Left ventricle myocardium superior (tissue), 1 donor: ENCODE measurements at regions not wholly inside any gene's neighbourhood (a gene's known extent, or its start where the extent isn't known, plus 50 kb on each side); places are given as distances from the start of the nearest gene placed in this dataset.

Experiments
- ATAC-seq: fragments of 200-7000 bp; cut with Tn5 transposase; one replicate; pipeline ENCODE4 v1.9.1; 2020; ENCODE audit warnings: mild to moderate bottlenecking, moderate library complexity
- DNase-seq: peaks from one replicate; pipeline ENCODE4 v3.0.0-alpha.2; 2020
- intact Hi-C: fragments of 100-400 bp; cut with micrococcal nuclease; formaldehyde crosslinking; loops from one replicate; pipeline ENCODE4 v1.11.0; 2022
- donor health status: DM: no; HTN: yes; CAD: no; lungs with severe emphysema.

- DNase-seq: no peak
- intact Hi-C loops: no loop called here
- no peak for ATAC-seq
These were observed 63.3 kb upstream of the THSD7A start for GRCh38 chr7:11895337-11895736.

GRCh38 chr7:11896663-11897062, 64.7 kb upstream of the THSD7A start:
- intact Hi-C loops: no loop called here
- no peak for DNase-seq

GRCh38 chr7:11899247-11899646, 67.2 kb upstream of the THSD7A start:
- no peak for DNase-seq
- ATAC-seq: no peak
- intact Hi-C loops: no loop called here

More at GRCh38 chr7:11896663-11897062, 64.7 kb upstream of the THSD7A start:
- no peak for ATAC-seq

- intact Hi-C loops: no loop called here
- no peak for DNase-seq
- no peak for ATAC-seq
These were observed 78.3 kb upstream of the THSD7A start for GRCh38 chr7:11910253-11910652.

- no peak for ATAC-seq
- DNase-seq: no peak
These were observed 79.9 kb upstream of the THSD7A start for GRCh38 chr7:11911900-11912299.

GRCh38 chr7:11914645-11915044, 82.6 kb upstream of the THSD7A start:
- intact Hi-C loops: no loop called here
- ATAC-seq (no peak), DNase-seq (no peak)

More at GRCh38 chr7:11911900-11912299, 79.9 kb upstream of the THSD7A start:
- intact Hi-C loops: no loop called here

GRCh38 chr7:11923376-11923930, 91.5 kb upstream of the THSD7A start:
- DNase-seq: no peak
- ATAC-seq: no peak
- intact Hi-C loops: no loop called here

GRCh38 chr7:11931307-11931706, 99.3 kb upstream of the THSD7A start:
- ATAC-seq (no peak), DNase-seq (no peak)
- intact Hi-C loops: no loop called here

- intact Hi-C loops: no loop called here
- DNase-seq: no peak
- no peak for ATAC-seq
These were observed 102.8 kb upstream of the THSD7A start for GRCh38 chr7:11934796-11935195.

GRCh38 chr7:11935905-11936304, 103.9 kb upstream of the THSD7A start:
- ATAC-seq: no peak
- intact Hi-C loops: no loop called here

GRCh38 chr7:11946794-11947193, 114.8 kb upstream of the THSD7A start:
- intact Hi-C loops: no loop called here
- ATAC-seq: no peak
- no peak for DNase-seq

More at GRCh38 chr7:11935905-11936304, 103.9 kb upstream of the THSD7A start:
- no peak for DNase-seq

GRCh38 chr7:11950281-11950680, 118.3 kb upstream of the THSD7A start:
- intact Hi-C loops: no loop called here
- no peak for DNase-seq
- ATAC-seq: no peak

GRCh38 chr7:11950942-11951341, 118.9 kb upstream of the THSD7A start:
- no peak for ATAC-seq
- DNase-seq: no peak
- intact Hi-C loops: no loop called here

- intact Hi-C loops: no loop called here
- ATAC-seq (no peak), DNase-seq (no peak)
These were observed 119.9 kb upstream of the THSD7A start for GRCh38 chr7:11951909-11952308.

- ATAC-seq (no peak), DNase-seq (no peak)
- intact Hi-C loops: no loop called here
These were observed 121.0 kb upstream of the THSD7A start for GRCh38 chr7:11952972-11953371.

- ATAC-seq: no peak
- intact Hi-C loops: no loop called here
- no peak for DNase-seq
These were observed 125.0 kb upstream of the THSD7A start for GRCh38 chr7:11956991-11957390.

- no peak for ATAC-seq
- no peak for DNase-seq
- intact Hi-C loops: no loop called here
These were observed 126.0 kb upstream of the THSD7A start for GRCh38 chr7:11957956-11958355.

GRCh38 chr7:11959121-11959520, 127.1 kb upstream of the THSD7A start:
- intact Hi-C loops: no loop called here
- DNase-seq (no peak), ATAC-seq (no peak)

GRCh38 chr7:11960621-11961020, 128.6 kb upstream of the THSD7A start:
- intact Hi-C loops: no loop called here
- DNase-seq (no peak), ATAC-seq (no peak)

- intact Hi-C loops: no loop called here
- DNase-seq (no peak), ATAC-seq (no peak)
These were observed 137.6 kb upstream of the THSD7A start for GRCh38 chr7:11969643-11970042.

- intact Hi-C loops: no loop called here
- no peak for DNase-seq
- no peak for ATAC-seq
These were observed 138.1 kb upstream of the THSD7A start for GRCh38 chr7:11970132-11970531.

GRCh38 chr7:11985376-11985775, 153.4 kb upstream of the THSD7A start:
- intact Hi-C loops: no loop called here
- no peak for ATAC-seq
- no peak for DNase-seq
